K562 (cell line): ENCODE measurements at regions not wholly inside any gene's neighbourhood (a gene's known extent, or its start where the extent isn't known, plus 50 kb on each side); places are given as distances from the start of the nearest gene placed in this dataset.
"Not testable (repeated sequence)": the region's sequence is repeated elsewhere in the genome, so short reads cannot be mapped to it uniquely, and the experiment has no call there.

Experiments
- ATAC-seq: fragments of 200-7000 bp; cut with Tn5 transposase; 3 replicates; pipeline ENCODE4 v1.9.1; 2020; ENCODE audit warnings: moderate library complexity
- BruUV-seq: library from RNA; stranded (reverse); fragments of 400-500 nt; replicated peaks from 2 replicates; lab custom pipeline; 2021; lab: Mats Ljungman, UMichigan
- CTCF ChIA-PET: fragments of 300-600 bp; formaldehyde crosslinking; extraction: SDS; loops from one replicate; lab custom pipeline; 2021; ENCODE audit warnings: low intra/inter-chr PET ratio; lab: Yijun Ruan, JAX
- POLR2A ChIA-PET: fragments of 300-600, 350-650 bp; sonication (Branson Sonifier 250); formaldehyde crosslinking; extraction: SDS; loops from one replicate; lab custom pipeline; 2021; ENCODE audit warnings: antibody characterized with exemption, inconsistent platforms; lab: Yijun Ruan, JAX
- DNase-seq, 4 experiments: peaks; one replicate each; pipeline versions ENCODE4 v3.0.0 to v3.0.0-alpha.2; 2011 to 2018; ENCODE audit warnings: low spot score in 3 of 4, mixed read lengths in 3 of 4; ENCODE audit errors: extremely low read depth in 1 of 4
- FAIRE-seq: peaks from 2 replicates; lab custom pipeline; 2011; peaks lifted over from hg19 to GRCh38; lab: Jason Lieb, UNC
- H2AFZ ChIP-seq: 2 replicates; pipeline ENCODE4 v1.6.0; 2011; ENCODE audit warnings: low read depth, low read length, control low read depth, inconsistent platforms
- H3K27ac ChIP-seq: fragments of 200-600 bp; 3 replicates; pipeline ENCODE4 v1.8.0; 2011; ENCODE audit warnings: low read depth, mild to moderate bottlenecking, control low read depth, inconsistent platforms, low read length, moderate library complexity, mixed read lengths; ENCODE audit errors: extremely low read depth
- H3K27me3 ChIP-seq, 2 experiments: fragments of 300-600 bp in 1 of 2; 2 replicates in 1 of 2; 3 replicates in 1 of 2; pipeline versions ENCODE4 v1.6.0 to v1.8.0; 2011; ENCODE audit warnings: inconsistent platforms in 2 of 2, low read length in 2 of 2, mild to moderate bottlenecking in 1 of 2, mixed read lengths in 1 of 2, moderate library complexity in 1 of 2; ENCODE audit not compliant: control insufficient read depth in 2 of 2, insufficient read depth in 2 of 2
- H3K36me3 ChIP-seq: fragments of 300-600 bp; 3 replicates; pipeline ENCODE4 v1.8.0; 2011; ENCODE audit warnings: mild to moderate bottlenecking, low read length, inconsistent platforms; ENCODE audit not compliant: control insufficient read depth, insufficient read depth
- H3K4me1 ChIP-seq, 2 experiments: fragments of 200-600 bp in 1 of 2; replicated peaks in 1 of 2; 2 replicates in 1 of 2; 3 replicates in 1 of 2; pipeline versions ENCODE4 v1.5.1 to v1.8.0; 2011; ENCODE audit warnings: inconsistent platforms in 2 of 2, low read length in 2 of 2, mild to moderate bottlenecking in 1 of 2, mixed read lengths in 1 of 2, moderate library complexity in 1 of 2; ENCODE audit not compliant: control insufficient read depth in 2 of 2, insufficient read depth in 2 of 2
- H3K4me2 ChIP-seq: 2 replicates; pipeline ENCODE4 v1.6.1; 2011; ENCODE audit warnings: low read length, control low read depth, inconsistent platforms, mixed read lengths; ENCODE audit not compliant: insufficient read depth
- H3K4me3 ChIP-seq: fragments of 200-600 bp; sonication (generic), shearing (Covaris generic); 2 replicates; pipeline ENCODE4 v1.5.1; 2016; ENCODE audit warnings: control low read depth, inconsistent platforms
- H3K79me2 ChIP-seq: fragments of 200-600 bp; 3 replicates; pipeline ENCODE4 v1.8.0; 2011; ENCODE audit warnings: low read length, inconsistent platforms; ENCODE audit not compliant: control insufficient read depth, insufficient read depth
- H3K9ac ChIP-seq, 2 experiments: 2 replicates each; pipeline versions ENCODE4 v1.6.0 to v1.6.1; 2011; ENCODE audit warnings: low read depth in 2 of 2, low read length in 2 of 2, control low read depth in 1 of 2, inconsistent platforms in 1 of 2, mild to moderate bottlenecking in 1 of 2, mixed read lengths in 1 of 2; ENCODE audit not compliant: insufficient read depth in 1 of 2
- H3K9me1 ChIP-seq: one replicate; pipeline ENCODE4 v1.6.0; 2011; ENCODE audit warnings: inconsistent platforms, mild to moderate bottlenecking, low read length, moderate library complexity; ENCODE audit not compliant: control insufficient read depth, insufficient read depth
- H3K9me3 ChIP-seq: replicated peaks from 2 replicates; pipeline ENCODE4 v1.5.1; 2011; ENCODE audit warnings: low read depth, low read length, inconsistent platforms; ENCODE audit not compliant: control insufficient read depth, insufficient read depth
- H4K20me1 ChIP-seq: replicated peaks from 2 replicates; pipeline ENCODE4 v1.6.1; 2011; ENCODE audit warnings: low read length, inconsistent platforms, mixed read lengths; ENCODE audit not compliant: control insufficient read depth, insufficient read depth
- COPS2 ChIP-seq: fragments of 450-650 bp; conservative IDR thresholded peaks from 2 replicates; pipeline ENCODE4 v1.6.1; 2016; ENCODE audit warnings: mild to moderate bottlenecking, moderate library complexity
- EGR1 ChIP-seq: fragments of 450-650 bp; conservative IDR thresholded peaks from 2 replicates; pipeline ENCODE4 v1.6.1; 2017; ENCODE audit warnings: mild to moderate bottlenecking
- ELK1 ChIP-seq: sonication (generic); formaldehyde crosslinking; IDR thresholded peaks from 2 replicates; pipeline ENCODE4 v1.8.1; 2022; ENCODE audit warnings: missing genetic modification reagents
- ETV1 ChIP-seq: fragments of 450-650 bp; conservative IDR thresholded peaks from 2 replicates; pipeline ENCODE4 v1.6.1; 2016; ENCODE audit warnings: missing genetic modification characterization, control low read depth, low read depth, missing compliant biosample characterization
- MTA2 ChIP-seq: fragments of 450-650 bp; IDR thresholded peaks from 2 replicates; pipeline ENCODE4 v1.6.1; 2016; ENCODE audit warnings: low read depth
- NFRKB ChIP-seq: fragments of 450-650 bp; IDR thresholded peaks from 2 replicates; pipeline ENCODE4 v1.6.1; 2016; ENCODE audit warnings: low read depth
- PHB2 ChIP-seq: fragments of 450-650 bp; IDR thresholded peaks from 2 replicates; pipeline ENCODE4 v1.6.1; 2017; ENCODE audit warnings: low read depth
- PRMT5 ChIP-seq: sonication (generic); formaldehyde crosslinking; IDR thresholded peaks from 2 replicates; pipeline ENCODE4 v1.5.0; 2020; ENCODE audit warnings: missing genetic modification reagents
- RFX1 ChIP-seq: fragments of 450-650 bp; IDR thresholded peaks from 2 replicates; pipeline ENCODE4 v1.6.1; 2016; ENCODE audit warnings: mild to moderate bottlenecking, moderate library complexity
- RNF2 ChIP-seq: sonication (generic); IDR thresholded peaks from 2 replicates; pipeline ENCODE4 v1.6.1; 2016
- ZFPM2 ChIP-seq: fragments of 250-450 bp; sonication (Bioruptor Pico); IDR thresholded peaks from 2 replicates; pipeline ENCODE4 v1.5.1; 2022; ENCODE audit warnings: mild to moderate bottlenecking
- WGBS: fragments of 100-300 bp; shearing (Covaris generic); methylation state at CpG from one replicate; pipeline ENCODE4 v1.1.6; 2016; ENCODE audit warnings: low coverage, mixed read lengths; ENCODE audit not compliant: insufficient coverage; ENCODE audit errors: missing lambda C conversion rate; 5-methylcytosine and 5-hydroxymethylcytosine counted together
- in situ Hi-C: fragments of 300-500 bp; cut with MboI; formaldehyde crosslinking; loops from 4 replicates; pipeline ENCODE4 v1.15.0; 2018; ENCODE audit warnings: inconsistent platforms, mixed read lengths
- intact Hi-C: fragments of 100-400 bp; cut with micrococcal nuclease; formaldehyde crosslinking; loops from 2 replicates; pipeline ENCODE4 v1.14.2; 2022

GRCh38 chr2:215260097-215260677, 51.7 kb upstream of the ATIC start:
- H3K9ac ChIP-seq: no peak overlapping the region
- no TSS peak for BruUV-seq
- H3K36me3 ChIP-seq: no peaks in the 10 kb centered on the region
- FAIRE-seq: no peak
- no peaks in the 10 kb centered on the region for H4K20me1 ChIP-seq
- intact Hi-C loops (loop anchor here (10.0 kb wide), 1 partner anchor 255 kb away; no protein-coding TSS in a partner anchor), in situ Hi-C loops (no loop called here)
- POLR2A ChIA-PET: no interaction called here
- WGBS: 53% methylated on average over 4 of the region's 4 CpGs
- no peak overlapping the region for H3K4me3 ChIP-seq
- no peaks in the 10 kb centered on the region; a peak in 2 of 5 replicates for H3K4me1 ChIP-seq
- no peak for DNase-seq
- ATAC-seq: no peak
- no peaks in the 10 kb centered on the region for H3K27me3 ChIP-seq
- TF ChIP-seq RFX1 (peak; percentile 27; the same call in 1 of the 2 replicates), PRMT5 (no peak)
- H3K79me2 ChIP-seq: no peaks in the 10 kb centered on the region
- no peak overlapping the region for H3K27ac ChIP-seq
- H3K9me3 ChIP-seq: no peaks in the 10 kb centered on the region
- CTCF ChIA-PET: no interaction called here
- H3K9me1 ChIP-seq: no peaks in the 10 kb centered on the region
- no peak overlapping the region for H3K4me2 ChIP-seq
- no peak overlapping the region for H2AFZ ChIP-seq

GRCh38 chr2:215249501-215249900, 62.4 kb upstream of the ATIC start:
- FAIRE-seq (no peak), DNase-seq (no peak), ATAC-seq (no peak)
- Histone ChIP-seq H3K79me2 (no peaks in the 10 kb centered on the region), H3K36me3 (no peaks in the 10 kb centered on the region), H3K4me2 (no peak overlapping the region), H3K9ac (no peak overlapping the region), H3K4me3 (no peak overlapping the region), H3K27me3 (no peaks in the 10 kb centered on the region), H3K9me1 (no peaks in the 10 kb centered on the region), H3K9me3 (no peaks in the 10 kb centered on the region), H3K4me1 (no peaks in the 10 kb centered on the region), H4K20me1 (no peaks in the 10 kb centered on the region)
- POLR2A ChIA-PET: no interaction called here
- intact Hi-C loops (no loop called here), in situ Hi-C loops (no loop called here)
- no TSS peak for BruUV-seq
- CTCF ChIA-PET: no interaction called here
- 30% methylated on average over 2 of the region's 2 CpGs for WGBS
- TF ChIP-seq ETV1 (tag) (no peak), PHB2 (no peak), COPS2 (no peak), NFRKB (no peak), RNF2 (no peak), ELK1 (CRISPR knock-in tag) (no peak), ZFPM2 (CRISPR knock-in tag) (no peak), MTA2 (no peak), EGR1 (no peak)
- TF ChIP-seq, all 486 proteins: peak for 0
- H2AFZ ChIP-seq: no peak overlapping the region
- H3K27ac ChIP-seq: no peak overlapping the region

DNA sequence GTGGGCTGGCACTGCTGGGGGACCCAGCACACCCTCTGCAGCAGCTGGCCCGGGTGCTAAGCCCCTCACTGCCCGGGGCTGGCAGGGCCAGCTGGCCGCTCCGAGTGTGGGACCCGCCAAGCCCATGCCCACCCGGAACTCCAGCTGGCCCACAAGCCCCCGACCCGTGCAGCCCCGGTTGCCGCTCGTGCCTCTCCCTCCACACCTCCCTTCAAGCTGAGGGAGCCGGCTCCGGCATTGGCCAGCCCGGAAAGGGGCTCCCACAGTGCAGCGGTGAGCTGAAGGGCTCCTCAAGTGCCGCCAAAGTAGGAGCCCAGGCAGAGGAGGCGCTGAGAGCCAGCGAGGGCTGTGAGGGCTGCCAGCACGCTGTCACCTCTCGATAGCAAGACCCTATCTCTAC, 65.9 kb upstream of the ATIC start:
- H3K9me1 ChIP-seq, ATAC-seq, FAIRE-seq, H3K4me1 ChIP-seq, H3K4me3 ChIP-seq, BruUV-seq, H3K79me2 ChIP-seq, DNase-seq, intact Hi-C loops, H4K20me1 ChIP-seq, H3K9ac ChIP-seq, H3K9me3 ChIP-seq, H3K27me3 ChIP-seq, H3K36me3 ChIP-seq, H3K4me2 ChIP-seq, H2AFZ ChIP-seq, in situ Hi-C loops, POLR2A ChIA-PET, CTCF ChIA-PET, H3K27ac ChIP-seq: not testable (repeated sequence)
- 59% methylated on average over 10 of the region's 20 CpGs for WGBS
